Fibroblast of villous mesenchyme (primary cell): ENCODE measurements at regions not wholly inside any gene's neighbourhood (a gene's known extent, or its start where the extent isn't known, plus 50 kb on each side); places are given as distances from the start of the nearest gene placed in this dataset.

ENCODE experiments used
- DNase-seq: peaks from one replicate; pipeline ENCODE4 v3.0.0-alpha.2; 2010; ENCODE audit warnings: low read depth
- H3K4me3 ChIP-seq: 2 replicates; pipeline ENCODE4 v1.5.1; 2011; ENCODE audit warnings: low read depth, mild to moderate bottlenecking, low read length
- TF ChIP-seq, protein P1 (sequence below): IDR thresholded peaks from 2 replicates; pipeline ENCODE4 v1.5.1; 2012; ENCODE audit warnings: low read depth, mild to moderate bottlenecking, low read length; ENCODE audit not compliant: insufficient read depth

DNA sequence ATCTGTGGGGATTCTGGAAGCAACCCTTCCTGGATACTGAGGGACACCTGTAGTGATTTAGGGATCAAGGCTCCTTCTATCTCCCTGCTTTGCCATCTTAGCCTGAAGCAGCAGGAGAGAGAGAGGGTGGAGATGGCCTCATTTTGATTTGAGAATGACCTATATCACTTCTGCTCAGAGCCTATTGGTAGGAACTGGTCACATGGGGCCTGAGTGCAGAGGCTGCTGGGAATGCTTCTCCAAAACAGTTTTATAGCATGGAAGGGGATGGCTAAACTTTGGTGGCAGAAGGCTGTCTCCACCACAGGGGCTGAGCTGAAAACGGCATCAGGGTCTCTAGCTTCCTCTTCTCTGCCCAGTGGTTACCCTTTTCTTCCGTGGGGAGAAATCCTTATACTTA lies 105.8 kb downstream of the TBX19 start:
- no peak overlapping the region for H3K4me3 ChIP-seq
- TF ChIP-seq, protein P1, sequence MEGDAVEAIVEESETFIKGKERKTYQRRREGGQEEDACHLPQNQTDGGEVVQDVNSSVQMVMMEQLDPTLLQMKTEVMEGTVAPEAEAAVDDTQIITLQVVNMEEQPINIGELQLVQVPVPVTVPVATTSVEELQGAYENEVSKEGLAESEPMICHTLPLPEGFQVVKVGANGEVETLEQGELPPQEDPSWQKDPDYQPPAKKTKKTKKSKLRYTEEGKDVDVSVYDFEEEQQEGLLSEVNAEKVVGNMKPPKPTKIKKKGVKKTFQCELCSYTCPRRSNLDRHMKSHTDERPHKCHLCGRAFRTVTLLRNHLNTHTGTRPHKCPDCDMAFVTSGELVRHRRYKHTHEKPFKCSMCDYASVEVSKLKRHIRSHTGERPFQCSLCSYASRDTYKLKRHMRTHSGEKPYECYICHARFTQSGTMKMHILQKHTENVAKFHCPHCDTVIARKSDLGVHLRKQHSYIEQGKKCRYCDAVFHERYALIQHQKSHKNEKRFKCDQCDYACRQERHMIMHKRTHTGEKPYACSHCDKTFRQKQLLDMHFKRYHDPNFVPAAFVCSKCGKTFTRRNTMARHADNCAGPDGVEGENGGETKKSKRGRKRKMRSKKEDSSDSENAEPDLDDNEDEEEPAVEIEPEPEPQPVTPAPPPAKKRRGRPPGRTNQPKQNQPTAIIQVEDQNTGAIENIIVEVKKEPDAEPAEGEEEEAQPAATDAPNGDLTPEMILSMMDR, result no peak
- DNase-seq, result no peak

DNA sequence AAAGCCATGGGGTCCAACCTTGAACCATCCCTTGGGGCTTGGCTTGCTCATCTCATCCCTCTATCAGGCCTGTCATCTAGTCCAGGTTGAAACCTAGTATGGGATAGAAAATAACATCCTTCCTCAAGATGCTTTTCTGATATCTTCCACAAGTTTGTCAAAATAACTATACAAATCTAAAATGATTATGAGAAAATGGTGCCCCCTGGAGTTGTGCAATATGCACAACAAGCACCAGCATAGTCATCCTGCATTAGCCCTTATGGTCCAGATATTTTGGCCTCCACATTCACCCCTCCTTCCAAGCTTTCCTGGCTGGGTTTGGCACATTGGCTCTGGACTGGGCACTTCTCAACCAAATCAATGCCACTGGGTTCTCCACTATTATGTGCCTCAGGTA lies 101.2 kb downstream of the TBX19 start:
- no peak overlapping the region for H3K4me3 ChIP-seq
- no peak for DNase-seq
- TF ChIP-seq, protein P1, result no peak

DNA sequence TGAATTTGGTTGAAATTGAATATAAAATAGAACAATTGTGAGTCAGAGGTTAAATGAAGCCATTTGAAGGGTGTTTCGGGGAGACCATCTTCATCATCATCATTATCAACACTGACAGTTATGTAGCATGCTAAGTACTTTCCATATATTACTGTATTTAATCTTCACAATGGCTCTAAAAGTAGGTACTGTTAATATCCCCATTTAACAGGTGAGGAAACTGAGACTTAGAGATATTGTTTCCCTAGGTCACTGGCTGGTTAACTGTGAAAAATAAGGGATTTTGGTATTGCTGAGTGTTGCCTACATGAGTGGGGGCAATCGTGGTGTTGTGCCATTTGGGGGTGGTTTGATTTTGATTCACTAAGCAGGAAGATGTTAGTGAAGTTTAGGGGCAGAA lies 100.3 kb downstream of the TBX19 start:
- no peak for DNase-seq
- no peak overlapping the region for H3K4me3 ChIP-seq
- TF ChIP-seq, protein P1, result no peak

DNA sequence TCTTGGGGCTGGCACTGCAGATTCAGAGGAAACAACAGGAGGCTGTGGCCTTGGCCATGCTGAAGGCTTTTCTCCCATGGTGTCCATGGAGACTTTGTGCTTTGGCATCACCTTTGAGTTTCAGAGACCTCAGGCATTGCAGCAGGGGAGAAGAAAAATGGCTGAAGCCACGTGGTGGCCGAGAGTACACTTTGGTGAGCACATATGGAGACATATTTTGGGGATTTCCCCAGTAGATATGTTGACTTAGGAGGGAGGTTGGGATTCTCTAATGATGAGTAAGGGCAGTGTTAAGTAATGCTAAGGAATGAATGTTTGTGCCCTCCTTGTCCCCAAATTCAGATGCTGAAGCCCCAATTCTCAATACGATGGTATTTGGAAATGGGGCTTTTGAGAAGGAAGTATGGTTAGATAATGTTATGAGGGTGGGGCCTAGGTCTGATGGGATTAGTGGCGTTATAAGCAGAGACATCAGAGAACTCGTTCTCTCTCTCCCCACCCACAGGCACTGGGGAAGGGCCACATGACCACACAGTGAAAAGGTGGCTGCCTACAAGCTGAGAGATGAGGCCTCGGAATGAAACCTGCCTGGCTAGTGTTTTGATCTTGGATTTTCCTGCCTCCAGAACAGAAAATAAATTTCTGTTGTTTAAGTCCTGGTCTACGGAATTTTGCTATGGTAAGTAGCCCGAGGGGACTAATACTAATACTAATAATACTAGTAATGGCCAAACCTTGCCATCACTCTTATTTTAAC lies 98.6 kb downstream of the TBX19 start:
- H3K4me3 ChIP-seq, result no peak overlapping the region
- no peak for DNase-seq
- TF ChIP-seq, protein P1, result no peak

GRCh38 chr1:168375566-168376300 lies 95.1 kb downstream of the TBX19 start:
- TF ChIP-seq, protein P1, result no peak
- no peak overlapping the region for H3K4me3 ChIP-seq
- DNase-seq, result no peak

DNA sequence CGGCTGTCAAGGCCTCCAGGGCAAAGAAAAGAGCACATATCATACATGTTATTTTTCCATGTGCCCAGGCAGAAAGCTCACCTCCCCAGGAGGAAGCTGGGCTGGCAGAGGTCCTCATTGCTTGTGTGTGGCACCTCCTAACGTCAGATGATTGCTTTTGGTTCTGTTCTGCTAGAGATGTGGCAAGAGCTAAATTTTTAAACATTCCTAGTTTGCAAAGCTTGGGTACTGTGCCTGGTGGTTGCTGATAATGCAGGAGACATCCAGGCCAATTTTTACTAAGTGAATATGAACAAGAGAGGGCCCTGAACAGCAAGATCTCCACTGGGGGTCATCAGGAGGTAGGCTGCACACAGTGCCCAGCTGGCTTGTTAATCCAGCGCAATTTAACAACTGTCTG lies 93.9 kb downstream of the TBX19 start:
- TF ChIP-seq, protein P1, result no peak
- H3K4me3 ChIP-seq, result no peak overlapping the region
- no peak for DNase-seq

GRCh38 chr1:168373869-168374268 lies 93.2 kb downstream of the TBX19 start:
- peak; percentile 30 for DNase-seq
- TF ChIP-seq, protein P1, result no peak
- no peak overlapping the region for H3K4me3 ChIP-seq
